ENCODE measurements at regions not wholly inside any gene's neighbourhood (a gene's known extent, or its start where the extent isn't known, plus 50 kb on each side); places are given as distances from the start of the nearest gene placed in this dataset.
A peak's percentile ranks its signal among the peaks of the same experiment; 100 is the strongest.

DNA sequence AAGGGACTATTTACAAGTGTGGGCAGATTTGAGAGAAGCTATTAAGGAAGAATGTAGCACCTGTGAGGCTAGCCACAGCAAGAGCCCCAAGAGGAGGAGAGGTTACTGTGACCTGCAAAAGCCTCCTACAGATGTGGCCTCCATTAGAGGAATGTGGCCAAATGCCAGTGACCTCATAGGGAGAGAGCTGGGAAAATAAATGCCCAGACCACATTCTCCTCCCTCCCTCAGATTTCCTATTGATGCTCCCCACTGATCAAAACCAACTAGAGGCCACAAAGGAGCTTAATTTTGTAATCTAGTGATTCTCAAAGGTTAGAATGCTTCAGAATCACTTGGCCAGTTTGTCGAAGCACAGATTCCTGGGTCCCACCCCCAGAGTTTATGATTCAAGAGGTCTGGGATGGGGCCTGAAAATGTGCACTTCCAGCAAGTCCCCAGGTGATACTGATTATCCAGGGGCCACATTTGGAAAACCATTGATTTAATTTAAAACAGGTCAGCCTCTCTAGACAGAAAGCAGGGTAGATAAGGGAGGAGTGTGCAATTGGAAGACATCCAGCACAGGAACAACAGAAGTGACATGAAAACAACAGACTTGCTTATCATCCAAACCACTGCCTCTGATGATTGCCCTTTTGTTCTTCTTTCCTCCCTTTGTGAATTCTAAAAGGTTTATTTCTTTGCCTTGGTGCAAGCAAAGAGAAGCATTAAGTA lies 61.2 kb upstream of the RBBP8 start:
- peak; percentile 36 for DNase-seq

- no peak for DNase-seq
These were observed 60.1 kb upstream of the RBBP8 start for GRCh38 chr18:22872900-22873537.

DNA sequence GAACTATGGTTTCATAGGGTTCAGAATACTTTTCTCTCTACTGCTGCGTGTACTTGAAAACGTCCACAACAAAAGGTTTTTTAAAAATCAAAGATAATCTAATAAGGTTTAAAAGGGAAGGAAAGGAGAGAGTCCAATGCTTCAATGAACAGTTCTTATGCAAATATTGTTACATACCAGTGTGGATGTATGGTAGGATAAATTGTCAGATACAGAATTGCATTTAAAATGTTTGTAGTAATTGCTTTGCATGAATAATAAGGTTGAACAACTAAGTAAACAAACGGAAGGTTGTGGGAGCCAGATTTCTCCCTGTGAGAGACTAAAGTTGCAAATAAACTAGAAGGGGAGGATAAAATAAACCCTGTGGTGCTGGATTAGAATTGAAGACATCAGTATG lies 53.8 kb upstream of the RBBP8 start:
- DNase-seq, result no peak

DNA sequence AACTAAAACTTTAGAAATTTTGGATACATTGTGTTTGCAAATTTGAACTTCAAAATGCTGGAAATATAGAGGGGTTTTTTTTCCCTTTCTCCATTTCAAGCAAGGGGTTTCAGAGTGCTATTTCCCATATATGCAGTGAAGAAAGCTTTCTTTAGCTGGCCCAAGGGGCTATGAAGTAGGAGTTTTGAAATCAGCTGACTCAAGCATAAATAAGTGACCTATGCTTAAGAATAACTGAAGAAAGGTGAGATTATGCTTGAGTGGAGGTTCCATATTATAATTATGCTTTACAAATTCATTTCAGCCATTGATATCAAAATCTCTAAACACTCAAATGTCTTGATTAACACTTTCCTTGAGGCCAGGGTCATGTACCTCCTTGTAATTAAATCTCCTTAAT lies 51.0 kb upstream of the RBBP8 start:
- no peak for DNase-seq

GRCh38 chr18:22883179-22883578 lies 49.9 kb upstream of the RBBP8 start:
- DNase-seq, result no peak
